Umbilical cord (tissue), 1 donor: ENCODE measurements at regions not wholly inside any gene's neighbourhood (a gene's known extent, or its start where the extent isn't known, plus 50 kb on each side); places are given as distances from the start of the nearest gene placed in this dataset.

Source experiments
- DNase-seq: peaks from one replicate; pipeline ENCODE4 v3.0.0-alpha.2; 2015; ENCODE audit warnings: low spot score

- DNase-seq = no peak
Observed at GRCh38 chr1:213643360-213643759, 344.4 kb upstream of the PROX1 start.

- DNase-seq = no peak
Observed at GRCh38 chr1:213647864-213648650, 339.7 kb upstream of the PROX1 start.

DNA sequence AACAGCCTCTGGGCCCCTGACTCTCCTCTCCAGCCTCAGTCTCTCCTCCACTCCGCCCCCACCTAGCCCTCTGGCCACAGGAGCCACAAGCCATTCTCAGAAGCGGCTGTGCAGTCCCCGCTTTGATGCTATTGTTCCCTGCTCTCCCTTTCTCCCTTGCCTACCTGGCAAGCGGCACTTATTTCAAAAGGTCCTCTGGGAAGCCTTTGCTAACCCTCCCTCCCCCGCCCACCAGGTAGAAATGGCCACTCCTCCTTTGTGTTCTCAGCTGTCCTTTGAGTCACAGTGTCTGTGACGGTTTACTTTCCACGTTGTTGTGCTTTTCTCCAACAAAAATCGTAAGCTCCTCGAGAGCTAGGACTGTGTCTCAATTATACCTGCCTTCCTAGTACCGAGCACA, 338.4 kb upstream of the PROX1 start:
- DNase-seq = no peak

- DNase-seq = no peak
Observed at GRCh38 chr1:213650603-213651002, 337.2 kb upstream of the PROX1 start.

DNA sequence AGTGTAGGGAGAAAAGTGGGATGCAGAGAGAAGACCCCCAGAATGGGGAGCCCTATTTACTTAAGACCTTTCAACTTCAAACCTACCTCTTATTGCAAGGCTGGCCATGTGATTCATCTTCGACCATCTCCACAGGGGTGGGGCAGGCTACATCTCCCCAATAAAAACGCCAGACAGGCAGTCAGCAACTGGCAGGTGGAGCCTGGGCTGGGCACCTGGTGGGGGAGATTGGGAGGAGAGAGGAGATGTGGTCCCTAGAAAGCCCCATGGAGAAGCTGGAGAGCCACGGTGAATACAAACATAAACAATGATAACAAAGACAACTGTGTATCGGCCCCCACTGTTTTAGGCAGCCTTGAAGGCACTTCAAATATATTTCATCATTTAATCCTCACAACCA, 336.7 kb upstream of the PROX1 start:
- no peak for DNase-seq

GRCh38 chr1:213652109-213652508, 335.7 kb upstream of the PROX1 start:
- no peak for DNase-seq

- no peak for DNase-seq
Observed at GRCh38 chr1:213656039-213656438, 331.7 kb upstream of the PROX1 start.

GRCh38 chr1:213656503-213656902, 331.3 kb upstream of the PROX1 start:
- DNase-seq = no peak

GRCh38 chr1:213657013-213657412, 330.8 kb upstream of the PROX1 start:
- no peak for DNase-seq

DNA sequence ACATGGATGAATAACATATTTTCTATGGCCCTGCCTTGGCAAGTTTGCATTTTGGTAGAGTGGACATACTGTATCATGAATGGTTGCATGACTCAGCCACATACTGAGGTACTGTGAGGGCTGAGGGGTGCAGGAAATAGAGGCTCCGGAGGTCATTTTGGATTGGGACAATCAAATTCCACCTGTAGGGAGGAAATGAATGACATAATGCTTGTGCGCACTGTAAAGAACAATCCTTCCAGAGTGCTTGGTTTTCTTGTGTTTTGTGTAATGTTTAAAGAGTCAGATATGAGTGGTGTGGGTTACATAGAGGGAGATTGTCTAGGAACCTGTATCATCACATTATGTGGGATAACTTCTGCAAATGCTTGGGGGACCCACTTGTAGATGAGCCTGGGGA, 329.9 kb upstream of the PROX1 start:
- DNase-seq = no peak

DNA sequence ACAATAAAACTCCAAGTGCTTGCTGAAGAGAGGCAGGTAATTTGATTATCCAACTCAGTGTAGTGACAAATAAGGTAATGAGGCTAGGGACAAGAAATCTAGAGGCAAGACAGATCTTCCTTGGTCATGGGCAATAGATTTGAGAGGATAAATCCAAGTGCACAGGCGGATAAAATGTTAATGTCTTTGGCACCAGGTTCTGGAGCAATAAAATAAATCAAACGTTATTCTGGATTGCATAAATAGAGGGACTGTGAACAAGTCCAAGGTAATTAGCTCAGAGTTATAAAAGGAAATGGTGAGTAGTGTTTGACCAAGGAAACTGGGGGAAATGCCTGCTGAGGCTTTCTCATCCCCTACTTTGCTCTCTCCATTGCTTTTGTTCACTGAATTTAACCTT, 329.3 kb upstream of the PROX1 start:
- DNase-seq = no peak

DNA sequence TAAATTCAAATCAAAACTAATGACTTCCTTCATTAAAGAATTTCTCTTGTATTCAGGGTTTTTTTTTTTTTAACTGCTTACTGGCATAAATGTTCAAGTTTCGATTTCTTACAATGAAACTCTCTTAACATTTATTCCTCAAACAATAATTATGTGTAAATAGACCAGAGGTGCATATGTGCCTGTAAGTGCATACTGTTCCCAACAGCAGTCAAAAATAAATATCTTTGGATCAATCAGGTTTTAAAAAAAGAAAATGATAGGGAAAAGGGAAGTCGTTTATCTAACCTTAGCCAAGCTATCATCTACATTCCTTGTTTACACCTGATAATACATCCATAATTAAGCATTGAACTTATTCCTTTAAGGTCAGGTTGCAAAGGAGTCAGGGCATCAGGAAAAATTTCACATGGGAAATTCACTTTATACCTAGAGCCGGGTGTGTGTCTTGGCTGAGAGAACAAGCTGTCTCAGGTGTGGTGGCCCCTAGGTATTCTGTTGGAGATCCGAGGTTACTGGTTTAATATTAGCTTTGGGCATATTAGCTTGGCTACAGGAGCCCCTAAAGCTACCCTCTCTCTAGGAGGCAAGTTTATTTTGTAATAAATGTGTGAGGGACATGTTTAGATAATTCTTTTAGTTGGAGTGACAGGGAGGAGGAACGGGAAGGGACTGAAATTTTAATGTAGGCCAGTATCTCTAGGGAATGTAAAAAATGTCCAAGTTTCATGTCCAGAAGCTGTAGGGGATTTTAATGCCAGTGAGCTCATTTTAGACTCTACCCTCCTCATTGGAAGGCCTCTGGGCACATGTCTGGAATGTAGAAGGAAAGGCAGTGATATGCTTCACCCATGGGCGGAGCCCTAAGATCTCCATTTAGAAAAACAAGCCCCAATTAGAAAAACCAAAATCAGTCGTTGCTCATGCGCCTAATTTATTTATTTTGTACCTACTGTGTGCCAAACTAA, 327.9 kb upstream of the PROX1 start:
- DNase-seq = no peak

DNA sequence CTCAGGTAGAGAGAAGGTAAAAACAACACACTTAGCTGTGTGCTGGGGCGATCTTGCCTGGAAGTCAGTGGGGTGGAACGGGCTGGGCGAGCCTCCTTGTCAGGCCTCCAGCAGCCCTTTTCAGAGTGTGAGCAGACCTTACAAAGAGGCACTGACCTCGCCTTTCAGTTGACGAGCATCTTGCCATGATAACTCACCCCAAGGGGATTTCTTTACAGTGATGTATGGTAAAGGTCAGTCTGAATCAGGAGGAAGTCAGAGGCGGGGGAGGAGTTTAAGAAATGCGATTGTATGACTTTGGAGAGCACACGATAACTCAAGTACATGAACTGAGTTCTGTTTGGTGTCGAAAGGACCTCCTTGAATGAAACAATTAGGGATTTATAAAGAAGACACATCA, 326.5 kb upstream of the PROX1 start:
- DNase-seq = no peak

DNA sequence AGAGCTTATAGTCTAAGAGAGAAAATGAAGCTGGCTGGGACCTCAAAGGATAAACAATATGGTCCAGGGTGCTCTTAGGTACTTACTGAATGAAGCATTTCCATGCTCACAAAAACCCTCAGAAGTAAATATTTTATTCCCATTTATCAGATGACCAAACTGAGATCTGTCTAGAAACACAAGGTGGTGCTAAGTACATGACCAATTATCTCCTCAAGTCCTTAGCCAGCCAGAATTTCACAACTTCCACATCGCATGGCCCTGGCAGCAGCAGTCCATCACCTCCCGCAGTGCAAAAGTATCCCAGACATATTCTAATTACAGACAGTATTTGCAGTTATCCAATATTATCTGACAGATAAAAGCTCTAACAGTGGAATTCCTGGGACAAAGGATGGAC, 321.7 kb upstream of the PROX1 start:
- no peak for DNase-seq

- DNase-seq = no peak
Observed at GRCh38 chr1:213666922-213667321, 320.9 kb upstream of the PROX1 start.

GRCh38 chr1:213669512-213669911, 318.3 kb upstream of the PROX1 start:
- DNase-seq = no peak

DNA sequence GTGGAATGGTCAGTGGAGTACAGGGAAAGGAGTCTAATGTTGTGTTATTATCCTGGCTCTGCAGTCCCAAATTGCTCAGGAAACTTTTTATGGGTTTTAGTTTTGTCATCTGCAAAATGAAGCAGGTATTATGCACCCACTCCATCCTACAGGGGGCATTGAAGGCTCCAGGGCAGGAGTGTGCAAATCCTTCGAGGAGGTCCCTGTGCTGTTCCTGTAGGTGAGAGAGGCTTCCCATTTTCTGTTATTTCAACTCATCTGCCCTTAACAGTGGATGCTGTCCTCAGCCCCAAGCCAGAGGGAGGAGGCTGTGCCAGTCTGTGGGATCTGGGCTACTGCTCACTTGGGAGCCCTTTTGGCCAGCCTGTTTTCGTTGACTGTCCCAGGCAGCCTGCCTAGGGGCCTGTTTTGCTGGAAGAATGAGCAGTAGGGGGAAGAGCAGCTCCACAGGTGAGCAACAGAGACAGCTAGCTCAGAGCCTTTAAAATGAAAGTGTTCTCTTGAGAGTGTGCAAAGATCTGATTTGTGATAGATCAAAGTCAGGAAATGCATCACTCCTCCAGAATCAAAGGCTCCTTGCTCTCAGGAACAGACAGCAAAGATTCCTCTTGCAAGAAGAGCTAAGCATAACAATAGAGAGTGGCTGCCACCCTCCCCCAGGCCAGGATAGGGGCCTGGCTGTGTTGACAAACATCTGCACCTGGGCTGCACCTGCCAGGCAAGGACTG, 317.6 kb upstream of the PROX1 start:
- no peak for DNase-seq

GRCh38 chr1:213670692-213671023, 317.1 kb upstream of the PROX1 start:
- DNase-seq = no peak

GRCh38 chr1:213675043-213675442, 312.7 kb upstream of the PROX1 start:
- DNase-seq = no peak

DNA sequence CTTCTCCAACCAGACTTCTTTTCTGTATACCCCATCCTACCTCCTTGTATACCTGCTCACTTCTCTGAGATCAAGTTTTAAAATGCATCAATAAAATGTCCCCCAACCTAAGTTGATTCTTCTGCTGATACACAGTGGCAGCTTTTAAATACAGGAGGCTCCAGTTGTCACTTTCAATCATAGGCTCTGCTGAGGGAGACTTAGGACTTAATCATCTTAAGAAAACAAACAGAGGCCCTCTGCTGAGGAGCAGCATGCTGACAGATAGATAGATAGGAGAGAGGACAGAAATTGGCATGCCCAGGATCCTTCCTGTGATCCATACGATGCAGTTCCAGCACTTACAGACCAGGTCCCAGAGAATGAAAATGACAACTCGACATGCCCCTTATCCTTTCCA, 311.0 kb upstream of the PROX1 start:
- DNase-seq = no peak

GRCh38 chr1:213678348-213678747, 309.4 kb upstream of the PROX1 start:
- no peak for DNase-seq

DNA sequence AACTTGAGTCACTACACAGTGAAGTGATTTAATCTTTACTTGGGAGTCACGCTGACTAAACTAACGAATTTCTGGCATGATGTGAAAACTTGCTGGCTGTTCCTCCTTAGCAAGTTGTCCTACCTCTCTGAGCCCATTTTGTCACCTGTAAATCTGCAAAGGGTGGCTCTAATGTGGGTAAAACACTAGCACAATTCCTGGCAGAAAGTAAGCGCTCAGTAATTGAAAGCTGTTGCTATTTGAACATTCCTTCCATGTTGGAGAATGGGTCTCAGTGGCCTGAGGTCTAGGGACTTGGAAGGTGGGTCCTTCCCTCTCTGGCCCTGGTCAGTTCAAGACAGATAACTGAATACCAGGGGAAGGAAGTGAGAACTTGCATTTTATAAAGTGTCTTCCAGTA, 309.0 kb upstream of the PROX1 start:
- DNase-seq = no peak
